Neural crest cell (in vitro differentiated cells): ENCODE measurements at regions not wholly inside any gene's neighbourhood (a gene's known extent, or its start where the extent isn't known, plus 50 kb on each side); places are given as distances from the start of the nearest gene placed in this dataset.

Experiments used
- DNase-seq: peaks from one replicate; pipeline ENCODE4 v3.0.0; 2021; ENCODE audit warnings: low read depth, mixed read lengths, low spot score
- H3K27ac Mint-ChIP-seq: one replicate; pipeline ENCODE4 v1.8.0; 2021; ENCODE audit warnings: mild to moderate bottlenecking, mixed read lengths; ENCODE audit not compliant: unreplicated experiment
- H3K27me3 Mint-ChIP-seq: 2 replicates; pipeline ENCODE4 v1.8.0; 2021; ENCODE audit warnings: low read depth, mild to moderate bottlenecking, mixed read lengths
- H3K36me3 Mint-ChIP-seq: 2 replicates; pipeline ENCODE4 v1.8.0; 2021; ENCODE audit warnings: low read depth, mild to moderate bottlenecking, mixed read lengths
- H3K4me1 Mint-ChIP-seq: 2 replicates; pipeline ENCODE4 v1.8.0; 2021; ENCODE audit warnings: mixed read lengths
- H3K4me3 Mint-ChIP-seq: one replicate; pipeline ENCODE4 v1.8.0; 2021; ENCODE audit warnings: mild to moderate bottlenecking, mixed read lengths
- H3K9me3 Mint-ChIP-seq: 2 replicates; pipeline ENCODE4 v1.8.0; 2021; ENCODE audit warnings: mixed read lengths
- TF ChIP-seq, protein P1 (sequence below): fragments of 200-600 bp; sonication (generic); conservative IDR thresholded peaks from 2 replicates; pipeline ENCODE4 v1.5.0; 2021; ENCODE audit warnings: antibody characterized with exemption, mild to moderate bottlenecking

DNA sequence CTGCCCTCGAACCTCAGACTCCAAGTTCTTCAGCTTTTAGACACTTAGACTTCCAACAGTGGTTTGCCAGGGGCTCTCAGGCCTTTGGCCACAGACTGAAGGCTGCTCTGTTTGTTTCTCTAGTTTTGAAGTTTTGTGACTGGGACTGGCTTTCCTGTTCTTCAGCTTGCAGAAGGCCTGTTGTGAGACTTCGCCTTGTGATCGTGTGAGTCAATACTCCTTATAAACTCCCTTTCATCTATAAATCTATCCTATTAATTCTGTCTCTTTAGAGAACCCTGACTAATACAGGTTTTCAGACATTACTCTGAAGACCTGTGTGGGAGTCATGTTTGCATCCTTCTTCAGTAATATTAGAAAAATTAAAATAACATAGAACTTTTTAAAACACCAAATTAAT, 289.1 kb downstream of the RMST start:
- no peak for DNase-seq
- Mint-ChIP-seq H3K4me3 (no peak overlapping the region), H3K4me1 (peaks cover 6% of the 10 kb centered on the region), H3K9me3 (no peaks in the 10 kb centered on the region), H3K36me3 (no peaks in the 10 kb centered on the region), H3K27ac (no peak overlapping the region), H3K27me3 (no peaks in the 10 kb centered on the region)
- TF ChIP-seq, protein P1, sequence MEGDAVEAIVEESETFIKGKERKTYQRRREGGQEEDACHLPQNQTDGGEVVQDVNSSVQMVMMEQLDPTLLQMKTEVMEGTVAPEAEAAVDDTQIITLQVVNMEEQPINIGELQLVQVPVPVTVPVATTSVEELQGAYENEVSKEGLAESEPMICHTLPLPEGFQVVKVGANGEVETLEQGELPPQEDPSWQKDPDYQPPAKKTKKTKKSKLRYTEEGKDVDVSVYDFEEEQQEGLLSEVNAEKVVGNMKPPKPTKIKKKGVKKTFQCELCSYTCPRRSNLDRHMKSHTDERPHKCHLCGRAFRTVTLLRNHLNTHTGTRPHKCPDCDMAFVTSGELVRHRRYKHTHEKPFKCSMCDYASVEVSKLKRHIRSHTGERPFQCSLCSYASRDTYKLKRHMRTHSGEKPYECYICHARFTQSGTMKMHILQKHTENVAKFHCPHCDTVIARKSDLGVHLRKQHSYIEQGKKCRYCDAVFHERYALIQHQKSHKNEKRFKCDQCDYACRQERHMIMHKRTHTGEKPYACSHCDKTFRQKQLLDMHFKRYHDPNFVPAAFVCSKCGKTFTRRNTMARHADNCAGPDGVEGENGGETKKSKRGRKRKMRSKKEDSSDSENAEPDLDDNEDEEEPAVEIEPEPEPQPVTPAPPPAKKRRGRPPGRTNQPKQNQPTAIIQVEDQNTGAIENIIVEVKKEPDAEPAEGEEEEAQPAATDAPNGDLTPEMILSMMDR = no peak

- Mint-ChIP-seq H3K27ac (no peak overlapping the region), H3K4me1 (peaks cover 6% of the 10 kb centered on the region), H3K9me3 (no peaks in the 10 kb centered on the region)
Measured at GRCh38 chr12:97752129-97752528, 289.5 kb downstream of the RMST start.

GRCh38 chr12:97753332-97753731, 290.7 kb downstream of the RMST start:
- Mint-ChIP-seq H3K27me3 (no peaks in the 10 kb centered on the region), H3K27ac (no peak overlapping the region), H3K4me1 (peaks cover 10% of the 10 kb centered on the region), H3K4me3 (no peak overlapping the region), H3K9me3 (no peaks in the 10 kb centered on the region), H3K36me3 (no peaks in the 10 kb centered on the region)
- TF ChIP-seq, protein P1 = no peak
- no peak for DNase-seq

More at GRCh38 chr12:97752129-97752528, 289.5 kb downstream of the RMST start:
- no peak for DNase-seq
- TF ChIP-seq, protein P1 = no peak
- no peak overlapping the region for H3K4me3 Mint-ChIP-seq
- no peaks in the 10 kb centered on the region for H3K36me3 Mint-ChIP-seq
- H3K27me3 Mint-ChIP-seq = no peaks in the 10 kb centered on the region

DNA sequence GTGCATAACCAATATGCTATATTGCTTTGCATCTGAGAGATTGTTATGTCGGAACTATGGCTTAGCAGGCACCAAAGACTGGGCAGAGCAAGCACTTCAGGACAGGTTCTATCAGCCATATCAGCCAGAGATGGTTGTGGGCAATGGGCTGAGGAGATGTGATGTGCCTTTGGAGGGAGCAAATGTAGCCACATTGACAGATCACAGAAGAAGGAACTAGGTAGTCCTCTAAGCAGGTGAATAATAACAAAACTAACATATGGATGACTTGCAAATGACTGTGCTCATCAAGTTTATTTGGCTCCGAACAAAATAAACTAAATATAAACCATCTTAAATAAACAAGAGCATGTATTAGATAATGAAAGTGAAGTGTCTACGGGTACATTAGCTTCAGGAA, 291.7 kb downstream of the RMST start:
- Mint-ChIP-seq H3K4me3 (no peak overlapping the region), H3K4me1 (peaks cover 10% of the 10 kb centered on the region), H3K9me3 (no peaks in the 10 kb centered on the region), H3K27ac (no peak overlapping the region), H3K36me3 (no peaks in the 10 kb centered on the region), H3K27me3 (no peaks in the 10 kb centered on the region)
- DNase-seq = no peak
- TF ChIP-seq, protein P1 = no peak

DNA sequence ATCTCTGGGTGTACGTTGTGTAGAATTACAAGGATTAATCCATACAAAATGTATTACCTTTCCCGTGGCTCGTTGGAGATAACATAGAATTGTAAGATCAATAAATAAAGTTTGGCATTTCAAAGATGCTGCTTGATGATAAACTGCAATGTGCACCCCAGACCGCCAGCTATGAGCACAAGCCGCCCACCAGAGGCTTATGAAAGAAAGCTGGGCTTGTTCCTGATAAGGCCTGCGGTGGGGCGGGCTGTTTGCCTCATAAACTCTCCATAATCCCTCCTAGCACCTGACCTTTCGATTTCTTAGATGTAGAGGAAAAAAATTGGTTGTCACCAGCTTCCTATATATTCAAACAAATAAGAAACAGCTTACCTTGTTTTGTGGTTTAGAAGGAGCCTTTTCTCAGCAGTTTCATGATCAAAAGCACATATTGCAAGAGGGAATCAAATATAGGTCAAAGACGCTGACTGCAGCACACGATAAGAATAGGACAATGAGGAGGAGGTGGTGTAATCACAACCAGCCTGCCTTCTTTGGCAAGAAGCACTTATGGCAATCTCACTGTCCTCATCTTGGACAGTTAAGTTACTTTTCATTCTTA, 293.6 kb downstream of the RMST start:
- Mint-ChIP-seq H3K4me3 (no peak overlapping the region), H3K36me3 (no peaks in the 10 kb centered on the region), H3K27ac (no peak overlapping the region), H3K4me1 (peaks cover 10% of the 10 kb centered on the region), H3K27me3 (no peaks in the 10 kb centered on the region), H3K9me3 (no peaks in the 10 kb centered on the region)
- DNase-seq = no peak
- TF ChIP-seq, protein P1 = no peak

- Mint-ChIP-seq H3K4me3 (no peak overlapping the region), H3K9me3 (no peaks in the 10 kb centered on the region), H3K4me1 (peaks cover 10% of the 10 kb centered on the region), H3K27me3 (no peaks in the 10 kb centered on the region), H3K36me3 (no peaks in the 10 kb centered on the region), H3K27ac (no peak overlapping the region)
- DNase-seq = no peak
- TF ChIP-seq, protein P1 = no peak
Measured at GRCh38 chr12:97756741-97757140, 294.1 kb downstream of the RMST start.
